GM21737 (cell line): ENCODE measurements at regions not wholly inside any gene's neighbourhood (a gene's known extent, or its start where the extent isn't known, plus 50 kb on each side); places are given as distances from the start of the nearest gene placed in this dataset.
"Not testable (repeated sequence)": the region's sequence is repeated elsewhere in the genome, so short reads cannot be mapped to it uniquely, and the experiment has no call there.

ENCODE experiments used
- ATAC-seq: cut with Tn5 transposase; IDR thresholded peaks from one replicate; pipeline ENCODE4 v1.9.1; 2021; ENCODE audit warnings: mild to moderate bottlenecking, moderate library complexity; ENCODE audit not compliant: unreplicated experiment

DNA sequence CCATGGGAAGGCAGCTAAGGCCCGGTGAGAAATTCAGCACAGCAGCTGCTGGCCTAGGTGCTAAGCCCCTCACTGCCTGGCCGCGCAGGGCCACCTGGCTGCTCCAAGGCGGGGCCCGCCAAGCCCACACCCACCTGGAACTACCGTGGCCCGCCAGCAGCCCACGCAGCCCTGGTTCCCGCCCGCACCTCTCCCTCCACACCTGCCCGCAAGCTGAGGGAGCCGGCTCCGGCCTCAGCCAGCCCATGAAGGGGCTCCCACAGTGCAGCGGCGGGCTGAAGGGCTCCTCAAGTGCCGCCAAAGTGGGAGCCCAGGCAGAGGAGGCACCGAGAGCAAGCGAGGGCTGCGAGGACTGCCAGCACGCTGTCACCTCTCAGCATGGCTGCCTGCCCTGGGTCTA is 146.9 kb upstream of the APOOL start:
- ATAC-seq, result not testable (repeated sequence)

DNA sequence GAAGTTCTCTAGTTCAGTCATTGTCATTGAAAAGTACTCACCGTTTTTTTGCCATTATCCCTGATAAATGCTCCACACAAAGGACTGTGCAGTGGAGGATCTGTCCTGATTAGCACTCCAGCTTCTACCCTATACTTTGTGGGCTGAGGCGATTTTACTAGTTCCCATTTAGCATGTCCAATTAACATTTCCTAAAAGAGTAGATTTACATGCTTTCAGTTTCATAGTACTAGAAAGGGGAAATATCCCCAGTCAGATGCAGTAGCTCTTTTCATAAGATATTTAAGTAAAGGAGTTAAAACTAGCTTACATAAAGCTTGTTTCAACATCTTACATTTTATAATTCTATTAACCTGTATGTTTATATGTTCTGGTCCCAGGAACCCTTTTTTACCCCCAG is 144.9 kb upstream of the APOOL start:
- not testable (repeated sequence) for ATAC-seq

GRCh38 chrX:84865113-84865512 is 138.6 kb upstream of the APOOL start:
- ATAC-seq, result no peak

DNA sequence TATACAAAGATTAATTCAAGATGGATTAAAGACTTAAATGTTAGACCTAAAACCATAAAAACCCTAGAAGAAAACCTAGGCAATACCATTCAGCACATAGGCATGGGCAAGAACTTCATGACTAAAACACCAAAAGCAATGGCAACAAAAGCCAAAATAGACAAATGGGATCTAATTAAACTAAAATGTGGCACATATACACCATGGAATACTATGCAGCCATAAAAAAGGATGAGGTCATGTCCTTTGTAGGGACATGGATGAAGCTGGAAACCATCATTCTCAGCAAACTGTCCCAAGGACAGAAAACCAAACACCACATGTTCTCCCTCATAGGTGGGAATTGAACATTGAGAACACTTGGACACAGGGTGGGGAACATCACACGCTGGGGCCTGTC is 133.4 kb upstream of the APOOL start:
- ATAC-seq, result not testable (repeated sequence)

- not testable (repeated sequence) for ATAC-seq
These were observed 131.4 kb upstream of the APOOL start for GRCh38 chrX:84872160-84872771.

DNA sequence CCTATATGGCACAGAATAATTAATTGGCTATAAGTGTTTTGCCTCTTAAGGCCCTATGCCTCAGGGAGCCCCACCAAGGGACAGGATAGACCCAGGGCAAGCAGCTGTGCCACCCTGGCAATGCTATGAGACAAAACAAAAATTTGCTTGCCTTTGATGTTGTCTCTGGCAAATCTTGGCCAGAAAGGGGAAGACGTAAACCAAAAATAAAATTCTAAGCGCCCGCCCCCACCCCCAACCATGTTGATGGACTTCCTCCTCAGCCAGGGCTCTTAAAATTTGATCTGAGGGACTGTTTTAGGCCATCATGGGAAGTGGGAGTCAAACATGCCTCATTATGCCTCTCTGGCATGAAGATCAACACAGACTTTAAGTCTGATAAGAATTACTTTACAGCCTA is 130.5 kb upstream of the APOOL start:
- no peak for ATAC-seq

DNA sequence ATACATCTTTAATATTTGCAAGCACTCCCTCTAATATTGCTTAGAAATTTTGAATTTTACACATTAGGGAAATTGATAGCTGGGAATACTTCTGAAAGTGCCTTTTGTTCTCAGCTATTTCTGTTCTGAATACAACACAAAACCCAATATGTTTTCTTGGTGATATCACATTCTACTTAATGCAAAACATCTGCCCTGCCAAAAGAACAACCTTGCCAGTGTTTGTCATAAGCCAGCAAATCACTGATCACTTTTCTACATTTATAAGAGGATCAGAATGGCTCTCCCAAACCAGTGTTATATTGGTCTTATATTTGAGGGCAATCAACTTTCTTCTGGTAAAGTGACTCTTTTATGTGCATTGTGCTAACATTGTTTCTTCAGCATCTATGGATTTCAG is 126.8 kb upstream of the APOOL start:
- no peak for ATAC-seq

- no peak for ATAC-seq
These were observed 109.8 kb upstream of the APOOL start for GRCh38 chrX:84893897-84894296.

DNA sequence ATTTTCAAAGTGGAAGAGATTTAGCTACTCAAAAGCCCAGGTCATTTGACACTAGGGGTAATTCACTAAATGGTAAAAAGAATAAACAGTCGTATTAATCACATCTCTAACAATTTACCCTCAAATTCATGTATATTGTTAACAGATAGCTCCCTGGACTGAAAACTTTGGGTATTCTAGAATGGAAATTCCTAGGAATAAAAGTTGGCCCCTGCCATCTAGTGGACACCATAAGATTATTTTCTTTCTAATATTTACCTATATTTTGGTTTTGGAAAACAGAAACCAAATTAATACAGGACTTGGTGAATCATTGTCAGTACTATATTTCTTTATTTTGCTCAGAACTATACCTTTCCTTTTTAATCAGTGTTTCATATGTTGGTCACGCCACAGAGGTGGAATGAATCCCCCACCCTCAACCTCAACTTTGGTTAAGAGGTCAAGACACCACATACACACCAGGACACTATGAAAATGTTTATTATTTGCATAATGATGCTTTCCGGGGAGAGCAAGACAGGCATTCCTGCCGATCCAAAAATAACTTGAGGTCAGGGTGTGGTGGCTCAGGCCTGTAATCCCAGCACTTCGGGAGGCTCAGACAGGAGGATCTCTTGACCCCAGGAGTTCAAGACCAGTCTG is 96.2 kb upstream of the APOOL start:
- ATAC-seq, result no peak

DNA sequence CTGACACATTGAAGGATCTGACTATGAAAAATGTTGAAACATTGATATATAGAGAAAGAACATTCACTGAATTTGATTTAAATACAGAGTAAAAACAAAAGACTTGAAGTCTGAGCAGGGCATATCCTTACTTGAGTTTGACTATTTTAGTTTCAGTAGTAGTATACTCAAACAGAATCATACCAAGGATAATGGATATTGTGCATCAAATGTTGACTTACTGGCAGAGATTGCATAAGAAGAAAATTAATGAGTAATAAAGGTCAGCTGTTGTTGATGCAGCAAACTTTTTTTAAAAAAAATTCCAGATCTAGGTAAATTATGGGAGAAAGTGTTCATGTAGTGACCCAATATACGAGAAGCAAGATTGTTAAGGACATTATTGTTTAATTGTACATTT is 94.5 kb upstream of the APOOL start:
- no peak for ATAC-seq

DNA sequence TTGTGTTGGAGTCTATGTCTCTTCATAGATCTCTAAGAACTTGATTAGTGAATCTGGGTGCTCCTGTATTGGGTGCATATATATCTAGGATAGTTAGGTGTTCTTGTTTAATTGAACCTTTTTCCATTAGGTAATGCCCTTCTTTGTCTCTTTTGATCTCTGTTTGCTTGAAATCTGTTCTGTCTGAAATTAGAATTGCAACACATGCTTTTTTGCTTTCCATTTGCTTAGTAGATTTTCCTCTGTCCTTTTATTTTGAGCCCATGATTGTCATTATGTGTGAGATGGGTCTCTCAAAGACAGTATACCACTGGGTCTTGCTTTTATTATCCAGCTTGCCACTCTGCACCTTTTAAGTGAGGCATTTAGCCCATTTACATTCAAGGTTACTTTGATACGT is 79.1 kb upstream of the APOOL start:
- no peak for ATAC-seq

DNA sequence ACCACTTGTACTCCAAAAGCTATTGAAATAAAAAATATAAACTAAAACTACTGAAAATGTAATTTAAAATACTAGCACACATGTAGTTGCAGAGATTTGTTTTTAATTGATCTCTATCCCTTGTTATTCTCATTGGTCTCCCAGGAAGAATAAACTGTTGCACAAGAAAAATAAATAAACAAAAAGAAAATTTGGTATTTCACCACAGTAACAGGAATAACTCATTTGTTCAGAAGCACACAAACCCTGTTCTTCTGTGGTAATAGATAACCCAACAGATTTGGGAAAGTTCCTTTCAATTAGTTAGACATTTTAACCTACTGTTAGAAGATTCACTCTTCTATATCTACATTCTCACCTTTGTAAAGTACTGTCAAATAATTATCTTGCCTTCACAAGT is 70.9 kb upstream of the APOOL start:
- ATAC-seq, result no peak

DNA sequence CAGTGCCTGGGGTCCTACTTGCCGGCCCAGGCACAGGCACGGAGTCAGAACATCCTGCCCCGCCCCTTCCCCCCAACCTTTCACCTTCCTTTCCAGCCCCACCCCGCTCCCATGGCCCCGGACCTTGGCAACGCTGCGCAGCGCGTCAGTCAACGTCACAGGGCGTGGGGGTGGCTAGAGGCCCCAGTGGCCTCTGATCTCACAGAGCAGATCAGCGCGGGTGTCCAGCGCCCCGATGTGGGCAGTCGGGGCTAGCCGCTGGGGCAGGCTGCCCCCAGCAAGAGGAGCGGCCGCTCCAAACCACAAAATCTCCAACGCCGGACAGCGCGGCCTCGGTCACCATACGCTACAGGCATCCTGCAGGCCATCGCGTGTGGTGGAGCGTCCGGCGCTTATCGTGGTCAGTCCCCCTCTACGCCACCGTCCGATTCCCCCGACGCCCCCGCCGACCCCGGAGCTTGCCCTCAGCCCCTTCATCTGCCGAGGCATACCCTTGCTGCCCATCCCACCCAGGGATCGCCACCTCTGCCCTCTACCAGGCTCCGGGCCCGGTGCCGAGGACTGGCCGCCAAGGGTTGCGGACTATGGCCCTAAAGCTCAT is 69.6 kb upstream of the APOOL start:
- no peak for ATAC-seq
